Prostate gland (tissue), 1 donor: ENCODE measurements at regions not wholly inside any gene's neighbourhood (a gene's known extent, or its start where the extent isn't known, plus 50 kb on each side); places are given as distances from the start of the nearest gene placed in this dataset.

Source experiments
- POLR2A ChIP-seq: fragments of 450-650 bp; IDR thresholded peaks from one replicate; pipeline ENCODE4 v1.6.1; 2016; ENCODE audit warnings: antibody characterized with exemption, mild to moderate bottlenecking
- POLR2AphosphoS5 ChIP-seq: sonication (generic); formaldehyde crosslinking; IDR thresholded peaks from one replicate; pipeline ENCODE4 v1.6.1; 2017; ENCODE audit warnings: antibody characterized with exemption

GRCh38 chr12:58670623-58671022 is 249.7 kb downstream of the LRIG3 start:
- no peak for TF ChIP-seq POLR2A
- no peak for TF ChIP-seq POLR2AphosphoS5
